Aorta (tissue), 5 donors: ENCODE measurements at regions not wholly inside any gene's neighbourhood (a gene's known extent, or its start where the extent isn't known, plus 50 kb on each side); places are given as distances from the start of the nearest gene placed in this dataset.

Experiments
- ATAC-seq: fragments of 200-7000 bp; cut with Tn5 transposase; one replicate; pipeline ENCODE4 v1.9.1; 2022; ENCODE audit warnings: moderate library complexity; ENCODE audit not compliant: low FRiP score
- DNase-seq, 2 donors: peaks; one replicate each; pipeline ENCODE4 v3.0.0-alpha.2; 2020
- H3K27ac ChIP-seq, 2 donors: one replicate each; pipeline ENCODE4 v1.5.1; 2013; ENCODE audit warnings: low read length in 2 of 2, mild to moderate bottlenecking in 2 of 2, moderate library complexity in 2 of 2, control low read depth in 1 of 2, inconsistent platforms in 1 of 2, low read depth in 1 of 2
- H3K27me3 ChIP-seq, 2 donors: one replicate each; pipeline ENCODE4 v1.6.1; 2013; ENCODE audit warnings: control low read depth in 1 of 2, low read length in 1 of 2, mild to moderate bottlenecking in 1 of 2, moderate library complexity in 1 of 2; ENCODE audit not compliant: insufficient read depth in 2 of 2, control insufficient read depth in 1 of 2
- H3K36me3 ChIP-seq, 2 donors: one replicate each; pipeline ENCODE4 v1.6.1; 2013; ENCODE audit warnings: control low read depth in 1 of 2, low read length in 1 of 2, mild to moderate bottlenecking in 1 of 2; ENCODE audit not compliant: insufficient read depth in 2 of 2, control insufficient read depth in 1 of 2
- H3K4me1 ChIP-seq, 2 donors: one replicate each; pipeline ENCODE4 v1.6.1; 2013; ENCODE audit warnings: low read length in 2 of 2, control low read depth in 1 of 2, mild to moderate bottlenecking in 1 of 2, moderate library complexity in 1 of 2; ENCODE audit not compliant: insufficient read depth in 2 of 2, control insufficient read depth in 1 of 2
- H3K4me3 ChIP-seq, 2 donors: one replicate each; pipeline ENCODE4 v1.5.1; 2013; ENCODE audit warnings: low read length in 2 of 2, control low read depth in 1 of 2, mild to moderate bottlenecking in 1 of 2
- H3K9me3 ChIP-seq: one replicate; pipeline ENCODE4 v1.6.1; 2013; ENCODE audit warnings: mild to moderate bottlenecking, low read length; ENCODE audit not compliant: control insufficient read depth
- WGBS, 2 donors: extraction: QIAGEN DNeasy Blood & Tissue Kit; methylation state at CpG; one replicate each; pipeline ENCODE4 v1.1.7; 2013; 5-methylcytosine and 5-hydroxymethylcytosine counted together
- intact Hi-C, 2 donors: fragments of 100-400 bp; cut with DNase I; formaldehyde crosslinking; loops; one replicate each; pipeline versions ENCODE4 v1.14.2 to v1.15.0; 2022
- donor health status: healthy with polysubstance abuse.
- donor health status: Bipolar disorder and iron deficiency.
- donor health status: DM: no; HTN: no; CAD: no.
- donor health status: DM: no; HTN: no; CAD: no.
- donor health status: DM: yes; HTN: yes; CAD: no.

GRCh38 chr6:14732226-14732843 is 513.5 kb upstream of the JARID2 start:
- H3K4me1 ChIP-seq = no peaks in the 10 kb centered on the region
- DNase-seq (no peak), ATAC-seq (no peak)
- H3K4me3 ChIP-seq = no peak overlapping the region
- WGBS, 2 donors = 72 to 76% methylated on average over 4 of the region's 4 CpGs
- no peaks in the 10 kb centered on the region for H3K27me3 ChIP-seq
- H3K9me3 ChIP-seq = no peaks in the 10 kb centered on the region
- intact Hi-C loops = no loop called here
- H3K27ac ChIP-seq = no peak overlapping the region
- H3K36me3 ChIP-seq = no peaks in the 10 kb centered on the region

- intact Hi-C loops = no loop called here
- H3K27me3 ChIP-seq = no peaks in the 10 kb centered on the region
- no peak overlapping the region for H3K4me3 ChIP-seq
- no peaks in the 10 kb centered on the region for H3K9me3 ChIP-seq
- H3K36me3 ChIP-seq = no peaks in the 10 kb centered on the region
- DNase-seq = no peak
- WGBS, 2 donors = 78 to 83% methylated on average over 17 of the region's 17 CpGs
- no peaks in the 10 kb centered on the region for H3K4me1 ChIP-seq
- no peak for ATAC-seq
- no peak overlapping the region for H3K27ac ChIP-seq
Measured at GRCh38 chr6:14732844-14733757, 512.8 kb upstream of the JARID2 start.

- H3K27ac ChIP-seq = no peak overlapping the region
- no peak for DNase-seq
- no peaks in the 10 kb centered on the region for H3K36me3 ChIP-seq
- no peaks in the 10 kb centered on the region for H3K27me3 ChIP-seq
- WGBS, 2 donors = 85 to 86% methylated on average over 2 of the region's 2 CpGs
- no peaks in the 10 kb centered on the region for H3K9me3 ChIP-seq
- intact Hi-C loops = no loop called here
- H3K4me3 ChIP-seq = no peak overlapping the region
- no peak for ATAC-seq
- no peaks in the 10 kb centered on the region for H3K4me1 ChIP-seq
Measured at GRCh38 chr6:14734052-14734415, 511.8 kb upstream of the JARID2 start.

GRCh38 chr6:14734416-14735340 is 511.2 kb upstream of the JARID2 start:
- peak; percentile 22 for ATAC-seq
- H3K27me3 ChIP-seq = no peaks in the 10 kb centered on the region
- intact Hi-C loops = no loop called here
- H3K9me3 ChIP-seq = no peaks in the 10 kb centered on the region
- DNase-seq = no peak
- H3K4me1 ChIP-seq = no peaks in the 10 kb centered on the region
- WGBS, 2 donors = 56 to 60% methylated on average over 5 of the region's 5 CpGs
- H3K36me3 ChIP-seq = no peaks in the 10 kb centered on the region
- H3K4me3 ChIP-seq = no peak overlapping the region
- H3K27ac ChIP-seq = no peak overlapping the region

- no peaks in the 10 kb centered on the region for H3K4me1 ChIP-seq
- H3K9me3 ChIP-seq = no peaks in the 10 kb centered on the region
- DNase-seq (no peak), ATAC-seq (no peak)
- H3K4me3 ChIP-seq = no peak overlapping the region
- intact Hi-C loops = no loop called here
- H3K36me3 ChIP-seq = no peaks in the 10 kb centered on the region
- 79 to 80% methylated on average over 1 of the region's 1 CpG for WGBS, 2 donors
- no peak overlapping the region for H3K27ac ChIP-seq
- H3K27me3 ChIP-seq = no peaks in the 10 kb centered on the region
Measured at GRCh38 chr6:14735956-14736486, 509.8 kb upstream of the JARID2 start.

DNA sequence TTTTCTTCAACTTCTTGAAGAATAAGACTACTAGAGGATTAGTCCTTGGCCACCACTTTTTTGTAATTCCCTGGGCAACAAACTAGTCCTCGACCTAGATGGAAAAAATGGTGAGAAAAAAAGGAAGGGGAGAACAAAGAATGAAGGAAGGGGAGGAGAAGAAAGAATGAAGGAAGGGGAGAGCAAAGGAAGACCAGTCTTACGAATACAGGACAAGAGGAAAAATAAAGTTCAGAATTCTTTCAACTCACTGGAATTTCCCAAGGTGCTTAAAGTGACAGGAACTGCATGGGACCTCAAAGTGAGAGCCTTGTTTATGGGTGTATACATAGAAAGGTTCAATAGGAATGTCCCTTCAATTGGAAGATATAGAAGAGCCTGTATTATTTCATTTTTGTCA is 509.3 kb upstream of the JARID2 start:
- ATAC-seq (no peak), DNase-seq (no peak)
- Histone ChIP-seq H3K9me3 (no peaks in the 10 kb centered on the region), H3K36me3 (no peaks in the 10 kb centered on the region), H3K27me3 (no peaks in the 10 kb centered on the region), H3K4me1 (no peaks in the 10 kb centered on the region), H3K4me3 (no peak overlapping the region), H3K27ac (no peak overlapping the region)
- intact Hi-C loops = no loop called here
- WGBS, 2 donors = 78 to 81% methylated on average over 2 of the region's 2 CpGs

DNA sequence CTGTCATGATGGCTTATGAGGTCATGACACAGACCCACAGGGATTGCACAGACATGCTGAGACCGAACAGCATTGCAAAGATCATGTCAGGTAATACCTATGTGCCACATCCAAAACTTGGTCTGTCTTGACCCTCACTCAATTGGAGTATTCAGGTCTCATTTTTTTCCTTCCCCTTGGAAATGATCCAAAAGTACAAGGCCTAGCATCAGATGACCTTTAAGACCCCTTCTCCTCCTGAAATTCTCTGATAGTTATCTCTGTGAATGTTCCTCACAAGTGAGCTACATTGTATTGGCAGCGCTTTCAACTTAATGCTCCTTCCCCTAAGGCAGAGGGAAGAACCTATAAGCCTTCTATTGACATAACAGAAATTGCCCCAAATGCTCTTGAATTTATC is 507.4 kb upstream of the JARID2 start:
- Histone ChIP-seq H3K9me3 (no peaks in the 10 kb centered on the region), H3K27ac (no peak overlapping the region), H3K27me3 (no peaks in the 10 kb centered on the region), H3K4me1 (no peaks in the 10 kb centered on the region), H3K4me3 (no peak overlapping the region), H3K36me3 (no peaks in the 10 kb centered on the region)
- intact Hi-C loops = no loop called here
- 92 to 96% methylated on average over 2 of the region's 2 CpGs for WGBS, 2 donors
- ATAC-seq = no peak
- DNase-seq = no peak

- DNase-seq = no peak
- 65 to 72% methylated on average over 5 of the region's 5 CpGs for WGBS, 2 donors
- H3K36me3 ChIP-seq = no peaks in the 10 kb centered on the region
- intact Hi-C loops = no loop called here
- H3K4me3 ChIP-seq = no peak overlapping the region
- no peaks in the 10 kb centered on the region for H3K27me3 ChIP-seq
- H3K27ac ChIP-seq = no peak overlapping the region
- H3K9me3 ChIP-seq = no peaks in the 10 kb centered on the region
- no peak for ATAC-seq
- no peaks in the 10 kb centered on the region for H3K4me1 ChIP-seq
Measured at GRCh38 chr6:14738933-14739332, 506.9 kb upstream of the JARID2 start.
